T-helper 17 cell (primary cell): ENCODE measurements at regions not wholly inside any gene's neighbourhood (a gene's known extent, or its start where the extent isn't known, plus 50 kb on each side); places are given as distances from the start of the nearest gene placed in this dataset.

Experiments used
- ATAC-seq: fragments of 150-1000 bp; cut with Tn5 transposase; 2 replicates; pipeline ENCODE4 v1.10.0; 2021; ENCODE audit warnings: mild to moderate bottlenecking, moderate library complexity
- DNase-seq, 3 donors: peaks; one replicate each; pipeline versions ENCODE4 v3.0.0 to v3.0.0-alpha.2; 2020 to 2021
- H3K9me3 ChIP-seq: one replicate; pipeline ENCODE4 v1.7.0; 2013; ENCODE audit warnings: low read length, mild to moderate bottlenecking; ENCODE audit not compliant: control insufficient read depth, poor library complexity, severe bottlenecking
- H3K27ac Mint-ChIP-seq: one replicate; pipeline ENCODE4 v1.8.0; 2022; ENCODE audit warnings: mild to moderate bottlenecking, moderate library complexity, mixed read lengths
- H3K27me3 Mint-ChIP-seq: one replicate; pipeline ENCODE4 v1.8.0; 2022; ENCODE audit warnings: mixed read lengths
- H3K36me3 Mint-ChIP-seq: one replicate; pipeline ENCODE4 v1.8.0; 2022; ENCODE audit warnings: low read depth, mixed read lengths
- H3K4me1 Mint-ChIP-seq: one replicate; pipeline ENCODE4 v1.8.0; 2022; ENCODE audit warnings: mild to moderate bottlenecking, mixed read lengths
- H3K4me3 Mint-ChIP-seq: one replicate; pipeline ENCODE4 v1.8.0; 2022; ENCODE audit warnings: mild to moderate bottlenecking, moderate library complexity, mixed read lengths

GRCh38 chr9:27933210-27934025, 360.1 kb upstream of the C9orf72 start:
- no peak overlapping the region for H3K4me3 Mint-ChIP-seq
- no peak for ATAC-seq

GRCh38 chr9:27934471-27934870, 361.2 kb upstream of the C9orf72 start:
- ATAC-seq (no peak), DNase-seq (no peak)
- Mint-ChIP-seq H3K4me1 (no peaks in the 10 kb centered on the region), H3K27ac (no peak overlapping the region), H3K4me3 (no peak overlapping the region), H3K36me3 (no peaks in the 10 kb centered on the region), H3K27me3 (no peaks in the 10 kb centered on the region)
- H3K9me3 ChIP-seq: no peaks in the 10 kb centered on the region

More at GRCh38 chr9:27933210-27934025, 360.1 kb upstream of the C9orf72 start:
- no peaks in the 10 kb centered on the region for H3K9me3 ChIP-seq
- Mint-ChIP-seq H3K36me3 (no peaks in the 10 kb centered on the region), H3K27me3 (no peaks in the 10 kb centered on the region), H3K27ac (no peak overlapping the region), H3K4me1 (no peaks in the 10 kb centered on the region)
- no peak for DNase-seq

- Mint-ChIP-seq H3K27ac (no peak overlapping the region), H3K36me3 (no peaks in the 10 kb centered on the region), H3K27me3 (no peaks in the 10 kb centered on the region), H3K4me1 (no peaks in the 10 kb centered on the region), H3K4me3 (no peak overlapping the region)
- DNase-seq (no peak), ATAC-seq (no peak)
- H3K9me3 ChIP-seq: no peaks in the 10 kb centered on the region
These were observed 365.9 kb upstream of the C9orf72 start for GRCh38 chr9:27939186-27939585.

GRCh38 chr9:27940535-27940934, 367.3 kb upstream of the C9orf72 start:
- no peak for DNase-seq
- ATAC-seq: no peak
- H3K36me3 Mint-ChIP-seq: no peaks in the 10 kb centered on the region
- H3K27me3 Mint-ChIP-seq: no peaks in the 10 kb centered on the region
- no peaks in the 10 kb centered on the region for H3K9me3 ChIP-seq
- no peaks in the 10 kb centered on the region for H3K4me1 Mint-ChIP-seq
- H3K4me3 Mint-ChIP-seq: no peak overlapping the region
- H3K27ac Mint-ChIP-seq: no peak overlapping the region

GRCh38 chr9:27943501-27943900, 370.2 kb upstream of the C9orf72 start:
- Mint-ChIP-seq H3K27ac (no peak overlapping the region), H3K27me3 (no peaks in the 10 kb centered on the region), H3K4me1 (no peaks in the 10 kb centered on the region), H3K36me3 (no peaks in the 10 kb centered on the region), H3K4me3 (no peak overlapping the region)
- no peak for ATAC-seq
- H3K9me3 ChIP-seq: no peaks in the 10 kb centered on the region
- DNase-seq: no peak

GRCh38 chr9:27945386-27945785, 372.1 kb upstream of the C9orf72 start:
- no peaks in the 10 kb centered on the region for H3K9me3 ChIP-seq
- no peaks in the 10 kb centered on the region for H3K36me3 Mint-ChIP-seq
- no peak overlapping the region for H3K4me3 Mint-ChIP-seq
- DNase-seq (no peak), ATAC-seq (no peak)
- H3K4me1 Mint-ChIP-seq: no peaks in the 10 kb centered on the region
- no peak overlapping the region for H3K27ac Mint-ChIP-seq
- no peaks in the 10 kb centered on the region for H3K27me3 Mint-ChIP-seq

GRCh38 chr9:27950382-27950781, 377.1 kb upstream of the C9orf72 start:
- H3K4me1 Mint-ChIP-seq: no peaks in the 10 kb centered on the region
- no peak overlapping the region for H3K4me3 Mint-ChIP-seq
- DNase-seq: no peak
- H3K9me3 ChIP-seq: no peaks in the 10 kb centered on the region
- H3K36me3 Mint-ChIP-seq: no peaks in the 10 kb centered on the region
- ATAC-seq: no peak
- no peak overlapping the region for H3K27ac Mint-ChIP-seq
- H3K27me3 Mint-ChIP-seq: no peaks in the 10 kb centered on the region

GRCh38 chr9:27954858-27955257, 381.6 kb upstream of the C9orf72 start:
- DNase-seq (no peak), ATAC-seq (no peak)
- H3K4me3 Mint-ChIP-seq: no peak overlapping the region
- H3K27me3 Mint-ChIP-seq: no peaks in the 10 kb centered on the region
- no peak overlapping the region for H3K27ac Mint-ChIP-seq
- H3K4me1 Mint-ChIP-seq: no peaks in the 10 kb centered on the region
- no peaks in the 10 kb centered on the region for H3K9me3 ChIP-seq
- no peaks in the 10 kb centered on the region for H3K36me3 Mint-ChIP-seq

GRCh38 chr9:27963836-27964235, 390.6 kb upstream of the C9orf72 start:
- Mint-ChIP-seq H3K4me3 (no peak overlapping the region), H3K27ac (no peak overlapping the region), H3K36me3 (no peaks in the 10 kb centered on the region), H3K27me3 (no peaks in the 10 kb centered on the region), H3K4me1 (no peaks in the 10 kb centered on the region)
- ATAC-seq: no peak
- H3K9me3 ChIP-seq: no peaks in the 10 kb centered on the region
- DNase-seq: no peak

- Mint-ChIP-seq H3K4me3 (no peak overlapping the region), H3K36me3 (no peaks in the 10 kb centered on the region), H3K27ac (no peak overlapping the region), H3K27me3 (no peaks in the 10 kb centered on the region), H3K4me1 (no peaks in the 10 kb centered on the region)
- ATAC-seq (no peak), DNase-seq (no peak)
- no peaks in the 10 kb centered on the region for H3K9me3 ChIP-seq
These were observed 393.9 kb upstream of the C9orf72 start for GRCh38 chr9:27967210-27967609.

GRCh38 chr9:27977931-27978330, 404.6 kb upstream of the C9orf72 start:
- no peak overlapping the region for H3K4me3 Mint-ChIP-seq
- H3K9me3 ChIP-seq: no peaks in the 10 kb centered on the region
- no peak overlapping the region for H3K27ac Mint-ChIP-seq

GRCh38 chr9:27985714-27986113, 412.4 kb upstream of the C9orf72 start:
- H3K27ac Mint-ChIP-seq: no peak overlapping the region
- ATAC-seq: no peak
- H3K9me3 ChIP-seq: no peaks in the 10 kb centered on the region
- no peak for DNase-seq
- H3K36me3 Mint-ChIP-seq: no peaks in the 10 kb centered on the region
- H3K4me3 Mint-ChIP-seq: no peak overlapping the region
- H3K27me3 Mint-ChIP-seq: no peaks in the 10 kb centered on the region
- no peaks in the 10 kb centered on the region for H3K4me1 Mint-ChIP-seq

More at GRCh38 chr9:27977931-27978330, 404.6 kb upstream of the C9orf72 start:
- DNase-seq (no peak), ATAC-seq (no peak)
- H3K27me3 Mint-ChIP-seq: no peaks in the 10 kb centered on the region
- H3K36me3 Mint-ChIP-seq: no peaks in the 10 kb centered on the region
- H3K4me1 Mint-ChIP-seq: no peaks in the 10 kb centered on the region

GRCh38 chr9:27990524-27990923, 417.2 kb upstream of the C9orf72 start:
- Mint-ChIP-seq H3K4me1 (no peaks in the 10 kb centered on the region), H3K36me3 (no peaks in the 10 kb centered on the region), H3K4me3 (no peak overlapping the region), H3K27ac (no peak overlapping the region), H3K27me3 (no peaks in the 10 kb centered on the region)
- ATAC-seq (no peak), DNase-seq (no peak)
- peaks cover 3% of the 10 kb centered on the region for H3K9me3 ChIP-seq

GRCh38 chr9:27991221-27991620, 417.9 kb upstream of the C9orf72 start:
- ATAC-seq (no peak), DNase-seq (no peak)
- H3K4me1 Mint-ChIP-seq: no peaks in the 10 kb centered on the region
- no peaks in the 10 kb centered on the region for H3K36me3 Mint-ChIP-seq
- H3K4me3 Mint-ChIP-seq: no peak overlapping the region
- H3K9me3 ChIP-seq: peaks cover 3% of the 10 kb centered on the region
- no peaks in the 10 kb centered on the region for H3K27me3 Mint-ChIP-seq
- no peak overlapping the region for H3K27ac Mint-ChIP-seq
